ENCODE measurements at regions not wholly inside any gene's neighbourhood (a gene's known extent, or its start where the extent isn't known, plus 50 kb on each side); places are given as distances from the start of the nearest gene placed in this dataset.
A peak's percentile ranks its signal among the peaks of the same experiment; 100 is the strongest.
"Not testable (repeated sequence)": the region's sequence is repeated elsewhere in the genome, so short reads cannot be mapped to it uniquely, and the experiment has no call there.

GRCh38 chr5:82497242-82497641, 219.1 kb upstream of the RPS23 start:
- no peak for DNase-seq (ENCODE audit: low spot score)

GRCh38 chr5:82494942-82495341, 216.8 kb upstream of the RPS23 start:
- DNase-seq (ENCODE audit: low spot score), result no peak

GRCh38 chr5:82493221-82493620, 215.1 kb upstream of the RPS23 start:
- DNase-seq (ENCODE audit: low spot score), result no peak

GRCh38 chr5:82491397-82491796, 213.2 kb upstream of the RPS23 start:
- DNase-seq (ENCODE audit: low spot score), result no peak

GRCh38 chr5:82489683-82490082, 211.5 kb upstream of the RPS23 start:
- no peak for DNase-seq (ENCODE audit: low spot score)

GRCh38 chr5:82487131-82487530, 209.0 kb upstream of the RPS23 start:
- DNase-seq (ENCODE audit: low spot score), result no peak

- DNase-seq (ENCODE audit: low spot score), result no peak
Measured at GRCh38 chr5:82480331-82480730, 202.2 kb upstream of the RPS23 start.

GRCh38 chr5:82476155-82476554, 198.0 kb upstream of the RPS23 start:
- DNase-seq (ENCODE audit: low spot score), result no peak

- no peak for DNase-seq (ENCODE audit: low spot score)
Measured at GRCh38 chr5:82473262-82473661, 195.1 kb upstream of the RPS23 start.

GRCh38 chr5:82470185-82470994, 192.2 kb upstream of the RPS23 start:
- DNase-seq (ENCODE audit: low spot score), result peak; percentile 48

GRCh38 chr5:82466986-82467561, 188.9 kb upstream of the RPS23 start:
- DNase-seq (ENCODE audit: low spot score), result peak; percentile 65

- DNase-seq (ENCODE audit: low spot score), result no peak
Measured at GRCh38 chr5:82465235-82465634, 187.1 kb upstream of the RPS23 start.

GRCh38 chr5:82459626-82460025, 181.5 kb upstream of the RPS23 start:
- DNase-seq (ENCODE audit: low spot score), result no peak

GRCh38 chr5:82455317-82455716, 177.2 kb upstream of the RPS23 start:
- DNase-seq (ENCODE audit: low spot score), result not testable (repeated sequence)

- no peak for DNase-seq (ENCODE audit: low spot score)
Measured at GRCh38 chr5:82448374-82448773, 170.2 kb upstream of the RPS23 start.

GRCh38 chr5:82447913-82448312, 169.8 kb upstream of the RPS23 start:
- peak; percentile 61 for DNase-seq (ENCODE audit: low spot score)

- no peak for DNase-seq (ENCODE audit: low spot score)
Measured at GRCh38 chr5:82446809-82447208, 168.7 kb upstream of the RPS23 start.

GRCh38 chr5:82445726-82446335, 167.7 kb upstream of the RPS23 start:
- peak; percentile 36 for DNase-seq (ENCODE audit: low spot score)

GRCh38 chr5:82439750-82440445, 161.7 kb upstream of the RPS23 start:
- DNase-seq (ENCODE audit: low spot score), result peak; percentile 68

- DNase-seq (ENCODE audit: low spot score), result not testable (repeated sequence)
Measured at GRCh38 chr5:82437565-82437964, 159.4 kb upstream of the RPS23 start.

GRCh38 chr5:82436291-82436690, 158.1 kb upstream of the RPS23 start:
- no peak for DNase-seq (ENCODE audit: low spot score)

Measured in umbilical cord (tissue), 1 donor.